K562 (cell line): ENCODE measurements at regions not wholly inside any gene's neighbourhood (a gene's known extent, or its start where the extent isn't known, plus 50 kb on each side); places are given as distances from the start of the nearest gene placed in this dataset.

ENCODE experiments used
- ATAC-seq: fragments of 200-7000 bp; cut with Tn5 transposase; 3 replicates; pipeline ENCODE4 v1.9.1; 2020; ENCODE audit warnings: moderate library complexity
- BruUV-seq: library from RNA; stranded (reverse); fragments of 400-500 nt; replicated peaks from 2 replicates; lab custom pipeline; 2021; lab: Mats Ljungman, UMichigan
- CTCF ChIA-PET: fragments of 300-600 bp; formaldehyde crosslinking; extraction: SDS; loops from one replicate; lab custom pipeline; 2021; ENCODE audit warnings: low intra/inter-chr PET ratio; lab: Yijun Ruan, JAX
- POLR2A ChIA-PET: fragments of 300-600, 350-650 bp; sonication (Branson Sonifier 250); formaldehyde crosslinking; extraction: SDS; loops from one replicate; lab custom pipeline; 2021; ENCODE audit warnings: antibody characterized with exemption, inconsistent platforms; lab: Yijun Ruan, JAX
- DNase-seq, 4 experiments: peaks; one replicate each; pipeline versions ENCODE4 v3.0.0 to v3.0.0-alpha.2; 2011 to 2018; ENCODE audit warnings: low spot score in 3 of 4, mixed read lengths in 3 of 4; ENCODE audit errors: extremely low read depth in 1 of 4
- FAIRE-seq: peaks from 2 replicates; lab custom pipeline; 2011; peaks lifted over from hg19 to GRCh38; lab: Jason Lieb, UNC
- H2AFZ ChIP-seq: 2 replicates; pipeline ENCODE4 v1.6.0; 2011; ENCODE audit warnings: low read depth, low read length, control low read depth, inconsistent platforms
- H3K27ac ChIP-seq: fragments of 200-600 bp; 3 replicates; pipeline ENCODE4 v1.8.0; 2011; ENCODE audit warnings: low read depth, mild to moderate bottlenecking, control low read depth, inconsistent platforms, low read length, moderate library complexity, mixed read lengths; ENCODE audit errors: extremely low read depth
- H3K27me3 ChIP-seq, 2 experiments: fragments of 300-600 bp in 1 of 2; 2 replicates in 1 of 2; 3 replicates in 1 of 2; pipeline versions ENCODE4 v1.6.0 to v1.8.0; 2011; ENCODE audit warnings: inconsistent platforms in 2 of 2, low read length in 2 of 2, mild to moderate bottlenecking in 1 of 2, mixed read lengths in 1 of 2, moderate library complexity in 1 of 2; ENCODE audit not compliant: control insufficient read depth in 2 of 2, insufficient read depth in 2 of 2
- H3K36me3 ChIP-seq: fragments of 300-600 bp; 3 replicates; pipeline ENCODE4 v1.8.0; 2011; ENCODE audit warnings: mild to moderate bottlenecking, low read length, inconsistent platforms; ENCODE audit not compliant: control insufficient read depth, insufficient read depth
- H3K4me1 ChIP-seq, 2 experiments: fragments of 200-600 bp in 1 of 2; replicated peaks in 1 of 2; 2 replicates in 1 of 2; 3 replicates in 1 of 2; pipeline versions ENCODE4 v1.5.1 to v1.8.0; 2011; ENCODE audit warnings: inconsistent platforms in 2 of 2, low read length in 2 of 2, mild to moderate bottlenecking in 1 of 2, mixed read lengths in 1 of 2, moderate library complexity in 1 of 2; ENCODE audit not compliant: control insufficient read depth in 2 of 2, insufficient read depth in 2 of 2
- H3K4me2 ChIP-seq: 2 replicates; pipeline ENCODE4 v1.6.1; 2011; ENCODE audit warnings: low read length, control low read depth, inconsistent platforms, mixed read lengths; ENCODE audit not compliant: insufficient read depth
- H3K4me3 ChIP-seq: fragments of 200-600 bp; sonication (generic), shearing (Covaris generic); 2 replicates; pipeline ENCODE4 v1.5.1; 2016; ENCODE audit warnings: control low read depth, inconsistent platforms
- H3K79me2 ChIP-seq: fragments of 200-600 bp; 3 replicates; pipeline ENCODE4 v1.8.0; 2011; ENCODE audit warnings: low read length, inconsistent platforms; ENCODE audit not compliant: control insufficient read depth, insufficient read depth
- H3K9ac ChIP-seq, 2 experiments: 2 replicates each; pipeline versions ENCODE4 v1.6.0 to v1.6.1; 2011; ENCODE audit warnings: low read depth in 2 of 2, low read length in 2 of 2, control low read depth in 1 of 2, inconsistent platforms in 1 of 2, mild to moderate bottlenecking in 1 of 2, mixed read lengths in 1 of 2; ENCODE audit not compliant: insufficient read depth in 1 of 2
- H3K9me1 ChIP-seq: one replicate; pipeline ENCODE4 v1.6.0; 2011; ENCODE audit warnings: inconsistent platforms, mild to moderate bottlenecking, low read length, moderate library complexity; ENCODE audit not compliant: control insufficient read depth, insufficient read depth
- H3K9me3 ChIP-seq: replicated peaks from 2 replicates; pipeline ENCODE4 v1.5.1; 2011; ENCODE audit warnings: low read depth, low read length, inconsistent platforms; ENCODE audit not compliant: control insufficient read depth, insufficient read depth
- H4K20me1 ChIP-seq: replicated peaks from 2 replicates; pipeline ENCODE4 v1.6.1; 2011; ENCODE audit warnings: low read length, inconsistent platforms, mixed read lengths; ENCODE audit not compliant: control insufficient read depth, insufficient read depth
- CBFB ChIP-seq: sonication (generic); formaldehyde crosslinking; IDR thresholded peaks from 2 replicates; pipeline ENCODE4 v1.4.0; 2020; ENCODE audit warnings: mild to moderate bottlenecking, missing genetic modification reagents
- FOXA1 ChIP-seq: fragments of 450-650 bp; IDR thresholded peaks from 2 replicates; pipeline ENCODE4 v1.6.1; 2016; ENCODE audit warnings: mild to moderate bottlenecking, borderline replicate concordance
- HEY1 ChIP-seq: fragments of 250-450 bp; sonication (Bioruptor Pico); IDR thresholded peaks from 2 replicates; pipeline ENCODE4 v1.5.0; 2020; ENCODE audit warnings: mild to moderate bottlenecking, moderate library complexity, borderline replicate concordance
- PTTG1 ChIP-seq: fragments of 450-650 bp; IDR thresholded peaks from 2 replicates; pipeline ENCODE4 v1.6.1; 2016; ENCODE audit warnings: low read depth, mild to moderate bottlenecking, missing genetic modification characterization, missing compliant biosample characterization
- ZNF445 ChIP-seq: fragments of 250-450 bp; sonication (Bioruptor Pico); IDR thresholded peaks from 2 replicates; pipeline ENCODE4 v1.4.0; 2020; ENCODE audit warnings: low read depth, mild to moderate bottlenecking, moderate library complexity
- ZNF696 ChIP-seq: fragments of 250-450 bp; sonication (Bioruptor Pico); conservative IDR thresholded peaks from 2 replicates; pipeline ENCODE4 v1.4.0; 2020; ENCODE audit warnings: mild to moderate bottlenecking, moderate library complexity
- WGBS: fragments of 100-300 bp; shearing (Covaris generic); methylation state at CpG from one replicate; pipeline ENCODE4 v1.1.6; 2016; ENCODE audit warnings: low coverage, mixed read lengths; ENCODE audit not compliant: insufficient coverage; ENCODE audit errors: missing lambda C conversion rate; 5-methylcytosine and 5-hydroxymethylcytosine counted together
- in situ Hi-C: fragments of 300-500 bp; cut with MboI; formaldehyde crosslinking; loops from 4 replicates; pipeline ENCODE4 v1.15.0; 2018; ENCODE audit warnings: inconsistent platforms, mixed read lengths
- intact Hi-C: fragments of 100-400 bp; cut with micrococcal nuclease; formaldehyde crosslinking; loops from 2 replicates; pipeline ENCODE4 v1.14.2; 2022
- TF ChIP-seq, protein P1 (sequence below), 3 experiments: fragments of 200-800 bp in 1 of 3; fragments of 250-450 bp in 1 of 3; fragments of 450-650 bp in 1 of 3; sonication (Bioruptor Pico) in 1 of 3; sonication (Bioruptor generic) in 1 of 3; formaldehyde crosslinking in 1 of 3; IDR thresholded peaks; 2 replicates each; pipeline versions ENCODE4 v1.6.1 to v1.8.0; 2016 to 2022; ENCODE audit warnings: mild to moderate bottlenecking in 2 of 3, missing genetic modification characterization in 2 of 3, missing compliant biosample characterization in 1 of 3, moderate library complexity in 1 of 3
- TF ChIP-seq, protein P2 (sequence below): sonication (generic); formaldehyde crosslinking; IDR thresholded peaks from 2 replicates; pipeline ENCODE4 v1.9.0; 2022; ENCODE audit warnings: mild to moderate bottlenecking, missing genetic modification reagents
- TF ChIP-seq, protein P3 (sequence below): fragments of 250-450 bp; sonication (Bioruptor Pico); IDR thresholded peaks from 2 replicates; pipeline ENCODE4 v1.4.0; 2020; ENCODE audit warnings: mild to moderate bottlenecking, moderate library complexity
- TF ChIP-seq, protein P4 (sequence below): fragments of 450-650 bp; IDR thresholded peaks from 2 replicates; pipeline ENCODE4 v1.6.1; 2018; ENCODE audit not compliant: partially characterized antibody

DNA sequence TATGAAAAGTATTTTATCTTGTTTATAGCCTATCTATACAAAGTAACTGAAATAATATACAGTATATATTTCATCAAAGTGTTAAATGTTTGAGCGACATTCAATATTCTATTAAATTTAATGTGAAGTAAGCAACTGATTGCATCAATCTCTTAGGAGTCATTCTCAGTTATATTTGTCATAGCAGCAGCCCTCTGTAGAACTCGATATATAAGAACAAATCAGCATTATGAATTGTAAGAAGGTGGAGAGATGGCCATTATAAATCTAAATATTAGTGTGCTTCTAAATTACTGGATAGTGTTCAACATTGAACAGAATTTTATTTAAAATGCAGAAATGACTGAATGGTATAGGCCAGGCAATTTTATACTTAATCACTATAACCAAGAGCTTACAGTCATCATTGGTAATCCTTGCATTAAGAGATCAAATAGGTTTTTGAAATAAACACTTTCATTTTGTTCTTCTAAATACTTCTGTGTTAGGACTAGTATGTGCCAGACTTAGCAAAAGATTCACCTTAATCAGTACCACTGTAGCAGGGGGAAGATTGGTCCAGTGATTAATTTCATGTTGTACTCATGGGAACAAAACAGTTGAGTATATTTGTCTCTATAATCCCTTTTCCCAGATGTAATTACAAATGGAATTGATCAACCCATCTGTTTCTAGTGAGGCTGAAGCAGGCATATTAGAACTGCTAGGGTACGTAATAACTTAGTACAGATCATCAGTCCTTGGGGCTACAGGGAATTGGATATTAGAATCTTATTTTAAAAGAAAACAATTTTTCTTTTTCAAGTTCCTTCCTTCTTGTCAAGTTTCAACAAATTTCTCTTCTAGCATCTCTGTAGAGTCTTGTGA is 108.3 kb upstream of the TYRP1 start:
- POLR2A ChIA-PET, result no interaction called here
- no TSS peak for BruUV-seq
- CTCF ChIA-PET, result no interaction called here
- Histone ChIP-seq H4K20me1 (no peaks in the 10 kb centered on the region), H3K27ac (no peak overlapping the region), H3K36me3 (no peaks in the 10 kb centered on the region), H2AFZ (no peak overlapping the region), H3K4me1 (no peaks in the 10 kb centered on the region), H3K9me1 (no peaks in the 10 kb centered on the region), H3K79me2 (no peaks in the 10 kb centered on the region), H3K4me3 (no peak overlapping the region), H3K27me3 (no peaks in the 10 kb centered on the region), H3K4me2 (no peak overlapping the region), H3K9ac (no peak overlapping the region), H3K9me3 (no peaks in the 10 kb centered on the region)
- no peak for DNase-seq
- 0% methylated on average over 2 of the region's 3 CpGs for WGBS
- FAIRE-seq, result no peak
- intact Hi-C loops, result no loop called here
- ATAC-seq, result no peak
- in situ Hi-C loops, result no loop called here
- TF ChIP-seq, protein P1, sequence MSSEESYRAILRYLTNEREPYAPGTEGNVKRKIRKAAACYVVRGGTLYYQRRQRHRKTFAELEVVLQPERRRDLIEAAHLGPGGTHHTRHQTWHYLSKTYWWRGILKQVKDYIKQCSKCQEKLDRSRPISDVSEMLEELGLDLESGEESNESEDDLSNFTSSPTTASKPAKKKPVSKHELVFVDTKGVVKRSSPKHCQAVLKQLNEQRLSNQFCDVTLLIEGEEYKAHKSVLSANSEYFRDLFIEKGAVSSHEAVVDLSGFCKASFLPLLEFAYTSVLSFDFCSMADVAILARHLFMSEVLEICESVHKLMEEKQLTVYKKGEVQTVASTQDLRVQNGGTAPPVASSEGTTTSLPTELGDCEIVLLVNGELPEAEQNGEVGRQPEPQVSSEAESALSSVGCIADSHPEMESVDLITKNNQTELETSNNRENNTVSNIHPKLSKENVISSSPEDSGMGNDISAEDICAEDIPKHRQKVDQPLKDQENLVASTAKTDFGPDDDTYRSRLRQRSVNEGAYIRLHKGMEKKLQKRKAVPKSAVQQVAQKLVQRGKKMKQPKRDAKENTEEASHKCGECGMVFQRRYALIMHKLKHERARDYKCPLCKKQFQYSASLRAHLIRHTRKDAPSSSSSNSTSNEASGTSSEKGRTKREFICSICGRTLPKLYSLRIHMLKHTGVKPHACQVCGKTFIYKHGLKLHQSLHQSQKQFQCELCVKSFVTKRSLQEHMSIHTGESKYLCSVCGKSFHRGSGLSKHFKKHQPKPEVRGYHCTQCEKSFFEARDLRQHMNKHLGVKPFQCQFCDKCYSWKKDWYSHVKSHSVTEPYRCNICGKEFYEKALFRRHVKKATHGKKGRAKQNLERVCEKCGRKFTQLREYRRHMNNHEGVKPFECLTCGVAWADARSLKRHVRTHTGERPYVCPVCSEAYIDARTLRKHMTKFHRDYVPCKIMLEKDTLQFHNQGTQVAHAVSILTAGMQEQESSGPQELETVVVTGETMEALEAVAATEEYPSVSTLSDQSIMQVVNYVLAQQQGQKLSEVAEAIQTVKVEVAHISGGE (CRISPR knock-in tag; IDR thresholded peaks at IDR 0.05), result no peak
- TF ChIP-seq ZNF696 (no peak), CBFB (CRISPR knock-in tag) (no peak), HEY1 (CRISPR knock-in tag) (no peak), PTTG1 (tag) (no peak), ZNF445 (CRISPR knock-in tag) (no peak), FOXA1 (no peak)
- TF ChIP-seq, protein P2, sequence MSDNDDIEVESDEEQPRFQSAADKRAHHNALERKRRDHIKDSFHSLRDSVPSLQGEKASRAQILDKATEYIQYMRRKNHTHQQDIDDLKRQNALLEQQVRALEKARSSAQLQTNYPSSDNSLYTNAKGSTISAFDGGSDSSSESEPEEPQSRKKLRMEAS (CRISPR knock-in tag), result no peak
- TF ChIP-seq, protein P3, sequence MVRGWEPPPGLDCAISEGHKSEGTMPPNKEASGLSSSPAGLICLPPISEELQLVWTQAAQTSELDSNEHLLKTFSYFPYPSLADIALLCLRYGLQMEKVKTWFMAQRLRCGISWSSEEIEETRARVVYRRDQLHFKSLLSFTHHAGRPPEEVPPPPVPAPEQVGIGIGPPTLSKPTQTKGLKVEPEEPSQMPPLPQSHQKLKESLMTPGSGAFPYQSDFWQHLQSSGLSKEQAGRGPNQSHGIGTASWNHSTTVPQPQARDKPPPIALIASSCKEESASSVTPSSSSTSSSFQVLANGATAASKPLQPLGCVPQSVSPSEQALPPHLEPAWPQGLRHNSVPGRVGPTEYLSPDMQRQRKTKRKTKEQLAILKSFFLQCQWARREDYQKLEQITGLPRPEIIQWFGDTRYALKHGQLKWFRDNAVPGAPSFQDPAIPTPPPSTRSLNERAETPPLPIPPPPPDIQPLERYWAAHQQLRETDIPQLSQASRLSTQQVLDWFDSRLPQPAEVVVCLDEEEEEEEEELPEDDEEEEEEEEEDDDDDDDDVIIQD (CRISPR knock-in tag), result no peak
- TF ChIP-seq, protein P4, sequence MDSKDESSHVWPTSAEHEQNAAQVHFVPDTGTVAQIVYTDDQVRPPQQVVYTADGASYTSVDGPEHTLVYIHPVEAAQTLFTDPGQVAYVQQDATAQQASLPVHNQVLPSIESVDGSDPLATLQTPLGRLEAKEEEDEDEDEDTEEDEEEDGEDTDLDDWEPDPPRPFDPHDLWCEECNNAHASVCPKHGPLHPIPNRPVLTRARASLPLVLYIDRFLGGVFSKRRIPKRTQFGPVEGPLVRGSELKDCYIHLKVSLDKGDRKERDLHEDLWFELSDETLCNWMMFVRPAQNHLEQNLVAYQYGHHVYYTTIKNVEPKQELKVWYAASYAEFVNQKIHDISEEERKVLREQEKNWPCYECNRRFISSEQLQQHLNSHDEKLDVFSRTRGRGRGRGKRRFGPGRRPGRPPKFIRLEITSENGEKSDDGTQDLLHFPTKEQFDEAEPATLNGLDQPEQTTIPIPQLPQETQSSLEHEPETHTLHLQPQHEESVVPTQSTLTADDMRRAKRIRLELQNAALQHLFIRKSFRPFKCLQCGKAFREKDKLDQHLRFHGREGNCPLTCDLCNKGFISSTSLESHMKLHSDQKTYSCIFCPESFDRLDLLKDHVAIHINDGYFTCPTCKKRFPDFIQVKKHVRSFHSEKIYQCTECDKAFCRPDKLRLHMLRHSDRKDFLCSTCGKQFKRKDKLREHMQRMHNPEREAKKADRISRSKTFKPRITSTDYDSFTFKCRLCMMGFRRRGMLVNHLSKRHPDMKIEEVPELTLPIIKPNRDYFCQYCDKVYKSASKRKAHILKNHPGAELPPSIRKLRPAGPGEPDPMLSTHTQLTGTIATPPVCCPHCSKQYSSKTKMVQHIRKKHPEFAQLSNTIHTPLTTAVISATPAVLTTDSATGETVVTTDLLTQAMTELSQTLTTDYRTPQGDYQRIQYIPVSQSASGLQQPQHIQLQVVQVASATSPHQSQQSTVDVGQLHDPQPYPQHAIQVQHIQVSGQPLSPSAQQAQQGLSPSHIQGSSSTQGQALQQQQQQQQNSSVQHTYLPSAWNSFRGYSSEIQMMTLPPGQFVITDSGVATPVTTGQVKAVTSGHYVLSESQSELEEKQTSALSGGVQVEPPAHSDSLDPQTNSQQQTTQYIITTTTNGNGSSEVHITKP, result no peak
